Spleen (tissue), 11 donors: ENCODE measurements at regions not wholly inside any gene's neighbourhood (a gene's known extent, or its start where the extent isn't known, plus 50 kb on each side); places are given as distances from the start of the nearest gene placed in this dataset.

Experiments used
- DNase-seq: peaks from one replicate; pipeline ENCODE4 v3.0.0-alpha.2; 2020
- H3K27ac ChIP-seq, 8 donors: fragments of 200-600 bp; sonication (generic) in 7 of 8; 1 replicate in 4 of 8; 2 replicates in 4 of 8; pipeline versions ENCODE4 v1.5.0 to v1.8.0; 2016 to 2021; ENCODE audit warnings: inconsistent platforms in 4 of 8, mild to moderate bottlenecking in 4 of 8, moderate library complexity in 1 of 8
- H3K27me3 ChIP-seq, 7 donors: fragments of 200-600 bp; sonication (generic) in 6 of 7; replicated peaks in 1 of 7; 1 replicate in 4 of 7; 2 replicates in 3 of 7; pipeline versions ENCODE4 v1.5.0 to v1.8.0; 2016 to 2021; ENCODE audit warnings: inconsistent platforms in 3 of 7, mild to moderate bottlenecking in 1 of 7
- H3K36me3 ChIP-seq, 6 donors: fragments of 200-600 bp; sonication (generic) in 5 of 6; 1 replicate in 4 of 6; 2 replicates in 2 of 6; pipeline versions ENCODE4 v1.5.0 to v1.8.0; 2016 to 2021; ENCODE audit warnings: inconsistent platforms in 2 of 6
- H3K4me1 ChIP-seq, 6 donors: fragments of 200-600 bp; sonication (generic) in 5 of 6; 1 replicate in 3 of 6; 2 replicates in 3 of 6; pipeline versions ENCODE4 v1.5.0 to v1.8.0; 2016 to 2021; ENCODE audit warnings: inconsistent platforms in 3 of 6
- H3K4me3 ChIP-seq, 8 donors: fragments of 200-600 bp; sonication (generic) in 7 of 8; 1 replicate in 4 of 8; 2 replicates in 4 of 8; pipeline versions ENCODE4 v1.5.0 to v1.8.0; 2016 to 2021; ENCODE audit warnings: inconsistent platforms in 4 of 8, mild to moderate bottlenecking in 4 of 8, moderate library complexity in 2 of 8
- H3K9me3 ChIP-seq, 8 donors: fragments of 200-600 bp; sonication (generic) in 7 of 8; 1 replicate in 4 of 8; 2 replicates in 4 of 8; pipeline versions ENCODE4 v1.5.0 to v1.8.0; 2016 to 2021; ENCODE audit warnings: inconsistent platforms in 4 of 8
- POLR2A ChIP-seq, 3 donors: fragments of 450-650 bp; IDR thresholded peaks; one replicate each; pipeline ENCODE4 v1.5.1; 2017; ENCODE audit warnings: antibody characterized with exemption in 3 of 3, mild to moderate bottlenecking in 1 of 3
- POLR2AphosphoS5 ChIP-seq, 3 donors: sonication (generic); formaldehyde crosslinking; IDR thresholded peaks; one replicate each; pipeline ENCODE4 v1.5.1; 2017; ENCODE audit warnings: antibody characterized with exemption in 3 of 3
- WGBS, 5 donors: extraction: QIAGEN DNeasy Blood & Tissue Kit in 3 of 5; methylation state at CpG; one replicate each; pipeline versions ENCODE4 v1.1.5 to v1.1.7; 2013 to 2018; 5-methylcytosine and 5-hydroxymethylcytosine counted together
- intact Hi-C: fragments of 100-400 bp; cut with DNase I; formaldehyde crosslinking; loops from one replicate; pipeline ENCODE4 v1.15.0; 2023; ENCODE audit warnings: low total_unique reads
- TF ChIP-seq, protein P1 (sequence below), 11 experiments: fragments of 200-600 bp in 7 of 11; fragments of 450-650 bp in 4 of 11; sonication (generic) in 4 of 11; IDR thresholded peaks in 8 of 11; conservative IDR thresholded peaks in 3 of 11; 1 replicate in 7 of 11; 2 replicates in 4 of 11; pipeline versions ENCODE4 v1.4.0 to v1.8.0; 2016 to 2021; ENCODE audit warnings: antibody characterized with exemption in 11 of 11, inconsistent platforms in 4 of 11, mild to moderate bottlenecking in 1 of 11
- donor health status: healthy with polysubstance abuse.
- donor health status: DM: no; HTN: no; CAD: no; lungs with moderate emphysema.
- donor health status: DM: no; HTN: no; CAD: no.
- donor health status: Bipolar disorder and iron deficiency.
- donor health status: healthy.
- donor health status: DM: no; HTN: no; CAD: no.
- donor health status: DM: yes; HTN: yes; CAD: no.

GRCh38 chr13:78770601-78771000, 111.6 kb upstream of the OBI1 start:
- H3K4me1 ChIP-seq: no peaks in the 10 kb centered on the region
- H3K9me3 ChIP-seq: no peaks in the 10 kb centered on the region
- peaks cover 0 to 4% (median 0%) of the 10 kb centered on the region in 7 donors for H3K27me3 ChIP-seq
- DNase-seq: no peak
- H3K36me3 ChIP-seq: no peaks in the 10 kb centered on the region
- 93 to 97% (median 95%) methylated on average over 1 of the region's 1 CpG for WGBS, 5 donors
- intact Hi-C loops: no loop called here
- TF ChIP-seq, protein P1, sequence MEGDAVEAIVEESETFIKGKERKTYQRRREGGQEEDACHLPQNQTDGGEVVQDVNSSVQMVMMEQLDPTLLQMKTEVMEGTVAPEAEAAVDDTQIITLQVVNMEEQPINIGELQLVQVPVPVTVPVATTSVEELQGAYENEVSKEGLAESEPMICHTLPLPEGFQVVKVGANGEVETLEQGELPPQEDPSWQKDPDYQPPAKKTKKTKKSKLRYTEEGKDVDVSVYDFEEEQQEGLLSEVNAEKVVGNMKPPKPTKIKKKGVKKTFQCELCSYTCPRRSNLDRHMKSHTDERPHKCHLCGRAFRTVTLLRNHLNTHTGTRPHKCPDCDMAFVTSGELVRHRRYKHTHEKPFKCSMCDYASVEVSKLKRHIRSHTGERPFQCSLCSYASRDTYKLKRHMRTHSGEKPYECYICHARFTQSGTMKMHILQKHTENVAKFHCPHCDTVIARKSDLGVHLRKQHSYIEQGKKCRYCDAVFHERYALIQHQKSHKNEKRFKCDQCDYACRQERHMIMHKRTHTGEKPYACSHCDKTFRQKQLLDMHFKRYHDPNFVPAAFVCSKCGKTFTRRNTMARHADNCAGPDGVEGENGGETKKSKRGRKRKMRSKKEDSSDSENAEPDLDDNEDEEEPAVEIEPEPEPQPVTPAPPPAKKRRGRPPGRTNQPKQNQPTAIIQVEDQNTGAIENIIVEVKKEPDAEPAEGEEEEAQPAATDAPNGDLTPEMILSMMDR (IDR thresholded peaks at IDR 0.05 in 8 of 11, conservative IDR thresholded peaks at IDR 0.05 in 3 of 11): no peak
- TF ChIP-seq POLR2A (IDR thresholded peaks at IDR 0.05): no peak
- TF ChIP-seq POLR2AphosphoS5 (IDR thresholded peaks at IDR 0.05): no peak
- H3K27ac ChIP-seq: no peak overlapping the region
- H3K4me3 ChIP-seq: no peak overlapping the region

- Histone ChIP-seq H3K9me3 (no peaks in the 10 kb centered on the region), H3K27ac (no peak overlapping the region), H3K27me3 (peaks cover 0 to 4% (median 0%) of the 10 kb centered on the region in 7 donors), H3K4me1 (no peaks in the 10 kb centered on the region), H3K4me3 (no peak overlapping the region), H3K36me3 (no peaks in the 10 kb centered on the region)
- 79 to 96% (median 84%) methylated on average over 1 of the region's 1 CpG for WGBS, 5 donors
- TF ChIP-seq, protein P1 (IDR thresholded peaks at IDR 0.05 in 8 of 11, conservative IDR thresholded peaks at IDR 0.05 in 3 of 11): no peak
- TF ChIP-seq POLR2A (IDR thresholded peaks at IDR 0.05) (no peak), POLR2AphosphoS5 (IDR thresholded peaks at IDR 0.05) (no peak)
- no peak for DNase-seq
- intact Hi-C loops: no loop called here
Observed at GRCh38 chr13:78768950-78769349, 110.0 kb upstream of the OBI1 start.

DNA sequence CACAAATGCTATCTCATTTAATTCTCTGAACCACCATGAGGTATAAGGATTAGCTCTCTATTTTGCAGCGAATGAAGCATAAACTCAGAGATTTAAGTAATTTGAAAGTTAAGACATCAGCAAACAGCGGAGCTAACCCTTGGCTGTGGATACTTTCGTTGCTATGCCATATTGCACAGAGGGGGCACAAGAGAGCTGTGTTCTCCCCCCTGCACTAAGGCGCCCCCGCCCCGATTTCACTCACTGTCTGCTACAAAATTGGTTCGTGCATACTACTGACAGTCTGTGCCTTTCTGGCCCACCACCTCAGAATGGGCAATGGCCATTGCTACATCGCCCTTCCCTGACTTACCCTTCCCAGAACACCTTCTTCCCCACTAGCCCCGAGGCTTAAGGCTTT, 105.7 kb upstream of the OBI1 start:
- H3K27me3 ChIP-seq: peaks cover 0 to 8% (median 0%) of the 10 kb centered on the region in 7 donors
- no peak overlapping the region for H3K27ac ChIP-seq
- intact Hi-C loops: no loop called here
- no peaks in the 10 kb centered on the region for H3K36me3 ChIP-seq
- H3K9me3 ChIP-seq: no peaks in the 10 kb centered on the region
- no peak for TF ChIP-seq POLR2AphosphoS5 (IDR thresholded peaks at IDR 0.05)
- no peak for TF ChIP-seq POLR2A (IDR thresholded peaks at IDR 0.05)
- TF ChIP-seq, protein P1 (IDR thresholded peaks at IDR 0.05 in 8 of 11, conservative IDR thresholded peaks at IDR 0.05 in 3 of 11): no peak
- no peak for DNase-seq
- no peak overlapping the region for H3K4me3 ChIP-seq
- H3K4me1 ChIP-seq: no peaks in the 10 kb centered on the region
- 71 to 82% (median 77%) methylated on average over 9 of the region's 9 CpGs for WGBS, 5 donors

DNA sequence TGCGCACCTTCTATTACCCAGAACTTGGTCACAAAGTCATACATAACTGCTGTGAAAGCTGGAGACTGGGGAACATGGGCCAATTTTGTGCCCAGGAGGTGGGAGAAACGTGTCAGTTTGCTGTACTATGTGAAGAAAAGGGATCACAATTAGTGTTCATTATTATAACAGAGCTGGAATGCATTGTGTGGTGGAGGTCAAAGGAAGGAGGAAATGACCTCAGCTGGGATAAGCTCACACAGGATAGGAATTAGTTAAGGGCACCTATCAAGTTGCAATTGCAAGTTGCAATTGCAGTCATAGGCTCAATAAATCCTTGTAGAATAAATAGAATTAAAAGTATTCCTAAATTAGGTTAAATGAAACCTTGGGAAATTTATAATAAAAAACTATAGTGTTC, 103.9 kb upstream of the OBI1 start:
- no peaks in the 10 kb centered on the region for H3K36me3 ChIP-seq
- peak overlapping the region in 1 of 8 donors; percentile 34 for H3K27ac ChIP-seq
- no peak for DNase-seq
- intact Hi-C loops: no loop called here
- TF ChIP-seq POLR2A (IDR thresholded peaks at IDR 0.05) (no peak), POLR2AphosphoS5 (IDR thresholded peaks at IDR 0.05) (no peak)
- TF ChIP-seq, protein P1 (IDR thresholded peaks at IDR 0.05 in 8 of 11, conservative IDR thresholded peaks at IDR 0.05 in 3 of 11): no peak
- H3K27me3 ChIP-seq: peaks cover 0 to 16% (median 0%) of the 10 kb centered on the region in 7 donors
- H3K4me3 ChIP-seq: no peak overlapping the region
- 54 to 67% (median 61%) methylated on average over 2 of the region's 2 CpGs for WGBS, 5 donors
- no peaks in the 10 kb centered on the region for H3K9me3 ChIP-seq
- H3K4me1 ChIP-seq: no peaks in the 10 kb centered on the region
